SJCRH30 (cell line): ENCODE measurements at regions not wholly inside any gene's neighbourhood (a gene's known extent, or its start where the extent isn't known, plus 50 kb on each side); places are given as distances from the start of the nearest gene placed in this dataset.
"Not testable (repeated sequence)": the region's sequence is repeated elsewhere in the genome, so short reads cannot be mapped to it uniquely, and the experiment has no call there.

Experiments used
- DNase-seq, 2 experiments: peaks; one replicate each; pipeline ENCODE4 v3.0.0-alpha.2; 2015 to 2020
- H3K27ac ChIP-seq: fragments of 250-450 bp; sonication (Bioruptor Pico); 2 replicates; pipeline ENCODE4 v1.5.1; 2020; ENCODE audit warnings: mild to moderate bottlenecking, moderate library complexity
- H3K27me3 ChIP-seq: fragments of 250-450 bp; sonication (Bioruptor Pico); 2 replicates; pipeline ENCODE4 v1.5.1; 2020; ENCODE audit warnings: mild to moderate bottlenecking, moderate library complexity
- H3K36me3 ChIP-seq: fragments of 250-450 bp; sonication (Bioruptor Pico); 2 replicates; pipeline ENCODE4 v1.5.1; 2020; ENCODE audit warnings: mild to moderate bottlenecking, moderate library complexity
- H3K4me1 ChIP-seq: fragments of 250-450 bp; sonication (Bioruptor Pico); 2 replicates; pipeline ENCODE4 v1.5.1; 2020; ENCODE audit warnings: mild to moderate bottlenecking, moderate library complexity
- H3K4me3 ChIP-seq: fragments of 250-450 bp; sonication (Bioruptor Pico); 2 replicates; pipeline ENCODE4 v1.5.1; 2020; ENCODE audit warnings: mild to moderate bottlenecking, moderate library complexity
- H3K9me3 ChIP-seq: fragments of 250-450 bp; sonication (Bioruptor Pico); replicated peaks from 2 replicates; pipeline ENCODE4 v1.5.1; 2020; ENCODE audit warnings: mild to moderate bottlenecking, moderate library complexity

DNA sequence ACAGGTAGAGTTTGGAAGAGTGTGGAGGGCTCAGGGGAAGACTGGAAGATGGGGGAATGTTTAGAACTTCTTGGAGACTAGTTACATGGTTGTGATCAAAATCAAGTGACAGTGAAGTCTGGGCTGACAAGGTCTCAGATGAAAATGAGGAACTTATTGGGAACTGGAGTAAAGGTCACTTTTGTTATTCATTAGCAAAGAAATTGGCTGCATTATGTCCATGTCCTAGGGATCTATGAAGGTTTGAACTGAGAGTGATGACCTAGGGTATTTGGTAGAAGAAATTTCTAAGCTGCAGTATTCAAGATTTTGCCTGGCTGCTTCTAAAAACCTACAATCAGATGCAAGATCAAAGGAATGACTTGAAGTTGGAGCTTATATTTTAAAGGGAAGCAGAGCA, 747.1 kb downstream of the KCNJ2 start:
- Histone ChIP-seq H3K4me3 (no peak overlapping the region), H3K36me3 (no peaks in the 10 kb centered on the region), H3K27me3 (no peaks in the 10 kb centered on the region), H3K27ac (no peak overlapping the region), H3K9me3 (no peaks in the 10 kb centered on the region), H3K4me1 (no peaks in the 10 kb centered on the region)
- DNase-seq, result no peak

DNA sequence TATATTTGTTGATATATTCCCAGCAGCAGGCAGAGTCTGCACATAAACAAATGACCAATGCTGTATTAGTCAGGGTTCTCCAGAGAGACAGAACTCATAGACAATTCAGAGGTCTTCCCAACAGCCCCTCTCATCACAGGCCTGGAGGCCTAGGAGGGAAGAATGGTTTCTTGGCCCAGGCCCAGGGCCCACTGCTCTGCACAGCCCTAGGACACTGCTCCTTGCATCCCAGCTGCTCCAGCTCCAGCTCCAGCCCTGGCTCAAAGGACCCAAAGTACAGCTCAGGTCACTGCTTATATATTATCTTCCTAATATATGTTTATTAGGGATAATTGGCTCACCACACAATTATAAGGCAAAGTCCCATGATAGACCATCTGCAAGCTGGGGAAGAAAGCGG, 749.9 kb downstream of the KCNJ2 start:
- no peaks in the 10 kb centered on the region for H3K4me1 ChIP-seq
- H3K36me3 ChIP-seq, result no peaks in the 10 kb centered on the region
- H3K9me3 ChIP-seq, result no peaks in the 10 kb centered on the region
- no peak for DNase-seq
- H3K27me3 ChIP-seq, result no peaks in the 10 kb centered on the region
- no peak overlapping the region for H3K27ac ChIP-seq
- H3K4me3 ChIP-seq, result no peak overlapping the region

DNA sequence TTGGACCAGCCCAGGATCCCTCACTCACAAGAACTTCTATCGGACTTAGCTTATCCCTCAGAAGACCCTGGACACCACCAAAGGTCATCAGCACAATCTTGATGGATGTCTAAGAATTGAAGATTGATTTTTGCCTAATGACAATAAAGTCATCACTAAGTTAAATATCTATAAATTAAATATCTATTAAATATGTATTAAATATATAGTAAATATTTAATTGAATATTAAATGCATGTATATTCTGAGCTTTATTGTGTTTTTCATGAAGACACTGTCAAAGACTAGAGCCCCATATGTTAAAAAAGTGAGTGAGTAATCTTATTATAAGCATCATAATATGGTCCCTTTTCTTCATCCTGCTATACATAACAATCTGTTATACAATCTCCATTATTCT, 751.1 kb downstream of the KCNJ2 start:
- Histone ChIP-seq H3K4me1 (no peaks in the 10 kb centered on the region), H3K9me3 (no peaks in the 10 kb centered on the region), H3K27me3 (no peaks in the 10 kb centered on the region), H3K36me3 (no peaks in the 10 kb centered on the region), H3K27ac (no peak overlapping the region), H3K4me3 (no peak overlapping the region)
- no peak for DNase-seq

DNA sequence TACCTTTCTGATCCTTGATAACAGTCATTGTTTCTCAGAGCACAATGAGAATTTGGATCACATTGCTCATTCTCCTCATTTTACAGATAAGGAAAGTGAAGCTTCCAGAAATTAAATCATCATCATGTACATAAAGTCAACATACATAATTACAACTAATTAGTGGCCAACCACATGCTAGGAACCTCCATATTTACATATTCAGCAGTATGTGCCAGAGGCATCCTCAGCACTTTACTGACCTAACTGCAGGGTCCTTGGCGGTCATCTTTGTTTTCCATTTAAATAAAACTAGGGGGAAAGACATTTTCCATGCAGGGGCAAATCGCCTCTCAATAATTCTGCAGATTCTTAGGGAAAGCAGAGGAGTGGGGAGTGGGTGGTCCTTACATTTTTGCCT, 752.9 kb downstream of the KCNJ2 start:
- DNase-seq, result no peak
- Histone ChIP-seq H3K4me3 (no peak overlapping the region), H3K27me3 (peaks cover under 1% of the 10 kb centered on the region; the same call in 1 of the 2 replicates), H3K27ac (no peak overlapping the region), H3K9me3 (no peaks in the 10 kb centered on the region), H3K36me3 (no peaks in the 10 kb centered on the region), H3K4me1 (no peaks in the 10 kb centered on the region)

DNA sequence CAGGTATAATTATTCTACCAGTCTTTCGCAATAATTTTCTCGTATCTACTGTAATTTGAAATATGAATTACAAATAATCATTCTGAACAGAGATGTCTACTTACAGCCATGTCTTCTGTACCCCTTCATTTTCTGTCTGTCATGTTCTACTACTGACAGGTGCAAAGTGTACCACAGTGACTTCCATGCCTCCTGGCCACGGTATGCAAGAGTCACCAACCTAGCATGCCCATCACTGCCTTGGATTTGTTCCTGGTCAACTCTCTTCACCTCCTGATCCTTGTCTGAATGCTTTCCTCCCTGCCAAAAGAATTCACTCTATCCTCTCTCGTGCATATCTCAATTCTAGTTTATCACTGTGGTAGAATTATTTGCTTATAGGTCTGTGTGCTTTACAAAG, 755.4 kb downstream of the KCNJ2 start:
- peaks cover 7% of the 10 kb centered on the region; the same call in 1 of the 2 replicates for H3K27me3 ChIP-seq
- H3K9me3 ChIP-seq, result no peaks in the 10 kb centered on the region
- no peak for DNase-seq
- no peak overlapping the region for H3K27ac ChIP-seq
- H3K4me3 ChIP-seq, result no peak overlapping the region
- H3K36me3 ChIP-seq, result no peaks in the 10 kb centered on the region
- no peaks in the 10 kb centered on the region for H3K4me1 ChIP-seq

DNA sequence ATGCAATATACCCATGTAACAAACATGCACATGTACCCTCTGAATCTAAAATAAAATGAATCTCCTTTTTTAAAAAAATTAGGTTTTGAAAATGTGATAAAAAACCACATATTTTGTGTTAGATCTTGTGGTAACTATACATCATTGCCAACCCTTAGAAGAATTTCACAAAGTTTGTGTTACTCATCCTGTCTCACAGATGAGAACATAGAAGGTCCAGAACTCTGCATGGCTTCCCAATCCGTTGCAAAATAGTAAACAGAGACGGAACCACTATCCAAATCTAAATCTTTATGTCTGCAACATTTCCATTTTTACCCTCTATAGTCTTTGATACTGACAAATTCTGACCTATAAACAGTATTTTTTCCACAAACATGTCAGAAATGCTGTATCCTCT, 759.9 kb downstream of the KCNJ2 start:
- no peak for DNase-seq
- H3K9me3 ChIP-seq, result no peaks in the 10 kb centered on the region
- no peaks in the 10 kb centered on the region for H3K4me1 ChIP-seq
- H3K36me3 ChIP-seq, result no peaks in the 10 kb centered on the region
- peaks cover 10% of the 10 kb centered on the region; the same call in 1 of the 2 replicates for H3K27me3 ChIP-seq
- H3K4me3 ChIP-seq, result no peak overlapping the region
- no peak overlapping the region for H3K27ac ChIP-seq

DNA sequence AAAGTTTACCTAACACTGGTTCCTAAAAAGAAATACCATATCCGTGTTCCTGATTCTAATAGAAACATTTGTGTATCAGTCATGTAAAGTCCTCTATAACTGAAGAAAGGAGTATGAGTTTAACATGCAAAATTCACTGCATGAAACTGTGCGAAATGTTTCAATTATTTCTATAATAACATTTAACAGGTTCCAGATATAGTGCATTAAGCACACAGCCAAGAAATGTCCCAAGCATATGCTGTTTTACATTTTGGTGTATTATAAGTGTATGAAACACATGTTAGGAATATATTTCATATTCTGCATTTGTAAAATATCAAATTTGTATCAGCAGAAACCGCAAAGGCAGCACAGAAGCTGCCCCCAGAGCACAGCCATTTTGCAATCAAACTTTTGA, 764.9 kb downstream of the KCNJ2 start:
- Histone ChIP-seq H3K4me3 (no peak overlapping the region), H3K36me3 (no peaks in the 10 kb centered on the region), H3K27ac (no peak overlapping the region), H3K4me1 (no peaks in the 10 kb centered on the region), H3K27me3 (0 out of 2 replicates have a peak, but pooled peaks cover 3% of the 10 kb centered on the region), H3K9me3 (no peaks in the 10 kb centered on the region)
- DNase-seq, result no peak

DNA sequence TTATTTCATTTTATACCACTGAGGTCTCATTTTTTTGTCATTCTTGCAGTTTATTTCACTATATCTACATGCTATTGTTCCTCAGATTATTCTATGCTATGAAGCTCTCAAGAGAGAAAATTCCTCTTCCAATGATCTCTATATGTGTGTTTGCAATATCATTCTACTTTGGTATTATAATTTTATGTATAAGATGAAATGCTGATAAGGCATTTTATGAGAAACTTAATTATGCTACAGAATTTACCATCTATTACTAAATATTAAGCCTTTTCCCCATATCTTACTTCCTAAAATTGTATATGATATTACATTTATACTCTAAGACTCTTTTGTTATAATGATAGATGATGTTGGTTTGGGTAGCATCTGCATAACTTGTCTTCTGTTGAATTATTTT, 765.5 kb downstream of the KCNJ2 start:
- Histone ChIP-seq H3K36me3 (no peaks in the 10 kb centered on the region), H3K4me1 (no peaks in the 10 kb centered on the region), H3K27ac (no peak overlapping the region), H3K4me3 (no peak overlapping the region), H3K27me3 (0 out of 2 replicates have a peak, but pooled peaks cover 3% of the 10 kb centered on the region), H3K9me3 (no peaks in the 10 kb centered on the region)
- DNase-seq, result no peak

DNA sequence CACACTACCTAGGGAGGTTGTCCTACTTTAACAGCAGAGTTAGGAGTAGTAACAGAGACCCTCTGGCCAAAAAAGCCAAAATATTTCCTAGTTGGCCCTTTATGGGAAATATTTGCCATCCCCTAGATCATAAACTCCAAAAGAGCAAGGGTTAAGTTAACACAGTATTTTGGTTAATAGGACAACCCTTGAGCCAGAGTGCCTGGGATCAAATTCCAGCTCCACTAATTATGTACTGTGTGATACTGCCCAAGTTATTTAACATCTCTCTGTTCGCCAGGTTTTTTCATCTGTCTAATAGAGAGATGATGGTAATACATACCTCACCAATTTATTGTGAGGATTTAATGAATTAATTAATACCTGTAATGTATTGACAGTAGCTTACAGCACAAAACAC, 767.4 kb downstream of the KCNJ2 start:
- DNase-seq, result no peak
- 0 out of 2 replicates have a peak, but pooled peaks cover 3% of the 10 kb centered on the region for H3K27me3 ChIP-seq
- no peaks in the 10 kb centered on the region for H3K36me3 ChIP-seq
- H3K9me3 ChIP-seq, result no peaks in the 10 kb centered on the region
- H3K4me3 ChIP-seq, result no peak overlapping the region
- H3K4me1 ChIP-seq, result no peaks in the 10 kb centered on the region
- H3K27ac ChIP-seq, result no peak overlapping the region

DNA sequence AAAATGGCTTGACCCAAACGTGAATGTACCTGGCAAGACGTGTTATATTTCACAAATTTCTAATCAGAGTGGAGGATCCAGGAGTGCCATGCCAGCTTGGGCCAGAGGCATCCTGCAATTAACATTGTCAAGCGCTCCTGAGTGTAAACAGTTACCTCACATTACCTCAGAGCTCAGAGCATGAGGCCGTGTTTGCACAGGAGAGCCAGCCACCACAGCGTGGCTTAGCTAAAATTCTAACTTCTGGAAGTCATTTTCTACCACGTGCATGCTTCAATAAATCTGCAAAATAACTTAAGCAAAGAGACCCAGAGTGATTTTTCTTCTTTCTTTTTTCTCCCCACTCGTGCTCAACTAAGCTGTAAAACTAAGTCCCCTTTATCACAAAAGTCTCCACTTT, 769.0 kb downstream of the KCNJ2 start:
- Histone ChIP-seq H3K27me3 (no peaks in the 10 kb centered on the region), H3K4me1 (no peaks in the 10 kb centered on the region), H3K4me3 (no peak overlapping the region), H3K9me3 (no peaks in the 10 kb centered on the region), H3K27ac (no peak overlapping the region), H3K36me3 (no peaks in the 10 kb centered on the region)
- no peak for DNase-seq

DNA sequence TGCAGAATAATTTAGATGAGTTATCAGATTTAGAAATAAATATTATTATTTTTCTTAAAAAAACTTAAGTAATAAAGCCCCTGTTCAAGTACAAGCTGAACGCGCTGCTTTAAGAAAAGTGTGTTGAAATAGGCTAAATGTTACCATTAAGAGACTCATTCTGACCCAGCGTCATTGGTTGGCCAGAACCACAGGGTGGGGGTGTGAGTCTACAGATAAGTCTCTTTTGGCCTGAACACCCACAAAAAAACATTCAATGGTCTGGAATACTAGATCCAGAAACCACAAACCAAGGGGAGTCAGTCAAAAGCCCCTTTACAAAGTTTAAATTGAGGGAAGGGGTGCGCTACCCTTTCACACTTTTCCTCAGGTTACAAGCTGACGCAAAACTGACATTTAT, 776.1 kb downstream of the KCNJ2 start:
- Histone ChIP-seq H3K9me3 (no peaks in the 10 kb centered on the region), H3K36me3 (no peaks in the 10 kb centered on the region; the same call in 1 of the 2 replicates), H3K27me3 (no peaks in the 10 kb centered on the region), H3K4me3 (no peak overlapping the region), H3K4me1 (no peaks in the 10 kb centered on the region), H3K27ac (no peak overlapping the region)
- DNase-seq, result peak in 1 of 2 experiments; percentile 9

DNA sequence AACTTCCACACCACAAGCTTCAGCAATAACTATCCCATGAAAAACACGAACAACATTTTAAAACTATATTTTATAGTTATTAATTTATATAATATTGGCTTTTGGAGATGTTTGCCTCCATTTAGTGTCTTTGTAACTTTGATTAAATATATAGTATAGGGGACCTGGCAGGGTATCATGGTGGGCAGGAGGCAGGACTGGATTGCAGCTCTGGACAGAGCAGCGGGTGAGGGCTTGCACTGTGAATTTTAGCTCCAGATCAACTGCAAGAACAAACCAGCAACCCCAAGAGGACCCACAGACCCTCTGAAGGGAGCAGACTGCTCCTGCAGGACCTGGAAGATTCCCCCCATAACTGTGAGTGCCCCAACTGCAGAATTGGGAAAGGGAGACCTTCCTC, 777.9 kb downstream of the KCNJ2 start:
- no peaks in the 10 kb centered on the region; the same call in 1 of the 2 replicates for H3K36me3 ChIP-seq
- no peak overlapping the region for H3K4me3 ChIP-seq
- H3K9me3 ChIP-seq, result no peaks in the 10 kb centered on the region
- no peaks in the 10 kb centered on the region for H3K27me3 ChIP-seq
- H3K4me1 ChIP-seq, result no peaks in the 10 kb centered on the region
- no peak overlapping the region for H3K27ac ChIP-seq
- DNase-seq, result no peak

DNA sequence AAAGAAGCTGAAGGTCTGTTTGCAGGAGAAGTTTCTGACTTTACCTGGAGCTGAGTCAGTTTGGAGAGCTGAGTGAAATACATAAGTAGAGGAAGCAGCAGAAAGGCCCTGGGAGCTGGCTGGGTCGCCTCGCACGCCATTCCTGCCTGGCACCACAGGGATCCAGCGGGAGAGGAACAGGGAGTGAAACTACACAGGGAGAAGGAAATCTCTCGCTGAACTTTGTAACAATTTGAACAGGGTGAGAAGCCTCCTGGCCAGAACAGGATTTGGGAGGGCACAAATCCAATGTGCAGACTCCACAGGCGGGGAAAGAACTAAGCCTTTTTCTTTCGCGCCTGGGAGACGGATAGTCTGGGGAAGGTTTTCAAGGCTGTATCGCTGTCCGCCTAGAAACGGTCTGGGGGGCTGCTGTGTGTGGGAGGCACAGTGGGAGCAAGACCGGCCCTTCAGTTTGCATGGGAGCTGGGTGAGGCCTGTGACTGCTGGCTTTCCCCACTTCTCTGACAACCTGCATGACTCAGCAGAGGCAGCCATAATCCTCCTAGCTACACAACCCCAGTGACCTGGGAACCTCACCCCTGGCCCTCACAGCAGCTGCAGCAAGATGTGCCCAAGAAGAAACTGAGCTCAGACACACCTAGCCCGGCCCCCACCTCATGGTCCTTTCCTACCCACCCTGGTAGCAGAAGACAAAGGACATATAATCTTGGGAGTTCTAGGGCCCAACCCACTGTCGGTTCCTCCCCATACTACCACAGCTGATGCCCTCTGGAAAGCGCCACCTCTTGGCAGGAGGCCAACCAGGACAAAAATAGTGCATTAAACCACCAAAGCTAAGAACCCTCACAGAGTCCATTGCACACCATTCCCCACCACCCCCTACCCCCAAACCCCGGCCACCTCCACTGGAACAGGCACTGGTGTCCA, 778.6 kb downstream of the KCNJ2 start:
- Histone ChIP-seq H3K4me3 (no peak overlapping the region), H3K36me3 (no peaks in the 10 kb centered on the region; the same call in 1 of the 2 replicates), H3K27me3 (no peaks in the 10 kb centered on the region), H3K4me1 (no peaks in the 10 kb centered on the region), H3K9me3 (no peaks in the 10 kb centered on the region), H3K27ac (no peak overlapping the region)
- DNase-seq, result peak; percentile 4 to 9

DNA sequence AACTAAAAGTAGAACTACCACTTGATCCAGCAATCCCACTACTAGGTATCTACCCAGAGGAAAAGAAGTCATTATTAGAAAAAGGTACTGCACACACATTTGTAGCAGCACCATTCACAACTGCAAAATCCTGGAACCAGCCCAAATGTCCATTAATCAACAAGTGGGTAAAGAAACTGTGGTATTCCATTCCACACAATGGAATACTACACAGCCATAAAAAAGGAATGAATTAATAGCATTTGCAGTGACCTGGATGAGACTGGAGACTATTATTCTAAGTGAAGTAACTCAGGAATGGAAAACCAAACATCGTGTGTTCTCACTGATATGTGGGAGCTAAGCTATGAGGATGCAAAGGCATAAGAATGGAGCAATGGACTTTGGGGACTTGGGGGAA, 783.8 kb downstream of the KCNJ2 start:
- not testable (repeated sequence) for H3K9me3 ChIP-seq, H3K4me3 ChIP-seq, H3K4me1 ChIP-seq, H3K36me3 ChIP-seq, H3K27ac ChIP-seq, H3K27me3 ChIP-seq, DNase-seq

DNA sequence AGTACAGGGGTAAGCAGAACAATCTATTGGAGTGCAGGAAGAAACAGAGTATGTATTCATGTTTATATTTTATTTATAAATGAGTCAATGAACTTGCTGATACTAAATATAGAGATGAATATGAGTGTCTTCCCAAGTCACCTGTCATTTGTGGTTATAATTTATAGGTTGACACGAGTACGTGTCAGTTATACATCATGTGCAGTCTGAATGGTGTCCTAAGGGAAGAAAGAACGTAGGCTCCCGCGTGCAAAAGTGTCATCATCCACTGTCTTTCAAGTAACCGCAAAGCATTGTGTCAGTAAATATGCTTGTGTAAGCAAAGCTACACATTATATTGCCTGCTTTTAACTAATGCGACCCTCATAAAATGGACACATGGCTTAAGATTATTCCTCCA, 786.1 kb downstream of the KCNJ2 start:
- H3K4me3 ChIP-seq, result no peak overlapping the region
- no peak overlapping the region for H3K27ac ChIP-seq
- H3K36me3 ChIP-seq, result no peaks in the 10 kb centered on the region
- H3K9me3 ChIP-seq, result no peaks in the 10 kb centered on the region; the same call in 1 of the 2 replicates
- H3K27me3 ChIP-seq, result no peaks in the 10 kb centered on the region
- H3K4me1 ChIP-seq, result no peaks in the 10 kb centered on the region
- DNase-seq, result no peak

DNA sequence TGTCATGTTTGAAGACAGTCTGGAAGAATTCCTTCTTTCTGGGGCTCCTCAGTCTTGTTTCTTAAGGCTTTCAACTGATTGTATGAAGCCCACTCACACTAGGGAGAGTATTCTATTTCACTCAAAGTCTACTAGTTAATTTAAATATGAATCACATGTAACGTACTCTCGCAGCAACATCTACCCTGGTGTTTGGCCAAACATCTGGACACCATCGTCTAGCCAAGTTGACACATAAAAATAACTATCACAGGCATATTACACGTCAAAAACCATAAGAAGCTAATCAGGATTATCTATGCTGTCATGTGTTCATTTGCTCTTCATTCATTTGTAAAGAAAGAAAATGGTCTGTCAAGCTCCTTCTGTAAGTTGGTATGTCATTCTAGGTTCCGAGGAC, 787.4 kb downstream of the KCNJ2 start:
- Histone ChIP-seq H3K9me3 (no peaks in the 10 kb centered on the region; the same call in 1 of the 2 replicates), H3K27me3 (no peaks in the 10 kb centered on the region), H3K36me3 (no peaks in the 10 kb centered on the region), H3K4me1 (no peaks in the 10 kb centered on the region), H3K4me3 (no peak overlapping the region), H3K27ac (no peak overlapping the region)
- no peak for DNase-seq
